NB4 (cell line): ENCODE measurements at regions not wholly inside any gene's neighbourhood (a gene's known extent, or its start where the extent isn't known, plus 50 kb on each side); places are given as distances from the start of the nearest gene placed in this dataset.

Experiments
- MYC ChIP-seq: IDR thresholded peaks from 2 replicates; pipeline ENCODE4 v1.6.1; 2011; ENCODE audit warnings: low read depth, low read length
- POLR2A ChIP-seq: IDR thresholded peaks from 2 replicates; pipeline ENCODE4 v1.6.1; 2011; ENCODE audit warnings: mild to moderate bottlenecking; ENCODE audit not compliant: insufficient read length; ENCODE audit errors: extremely low read depth
- TF ChIP-seq, protein P1 (sequence below): IDR thresholded peaks from one replicate; pipeline ENCODE4 v1.5.1; 2012; ENCODE audit warnings: low read depth, low read length
- TF ChIP-seq, protein P2 (sequence below): IDR thresholded peaks from 2 replicates; pipeline ENCODE4 v1.6.1; 2011; ENCODE audit warnings: low read depth, low read length

DNA sequence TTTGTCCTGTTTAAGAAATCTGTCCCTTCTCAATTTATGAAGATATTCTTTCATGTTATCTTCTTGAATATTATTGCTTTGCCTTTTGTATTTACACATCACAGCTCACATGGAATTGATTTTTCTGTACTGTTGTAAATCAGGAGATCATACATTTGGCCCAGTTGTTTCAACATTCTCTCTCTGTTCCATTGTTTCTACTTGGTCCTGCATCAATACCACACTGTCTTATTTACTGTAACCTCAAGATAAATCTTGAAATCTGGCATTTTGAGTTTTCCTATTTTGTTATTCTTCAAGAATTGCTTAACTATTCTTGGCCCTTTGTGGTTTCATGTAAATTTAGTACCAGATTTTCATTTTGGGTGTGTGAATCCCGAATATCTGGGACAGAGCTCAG is 121.7 kb upstream of the CCN2 start:
- TF ChIP-seq, protein P1, sequence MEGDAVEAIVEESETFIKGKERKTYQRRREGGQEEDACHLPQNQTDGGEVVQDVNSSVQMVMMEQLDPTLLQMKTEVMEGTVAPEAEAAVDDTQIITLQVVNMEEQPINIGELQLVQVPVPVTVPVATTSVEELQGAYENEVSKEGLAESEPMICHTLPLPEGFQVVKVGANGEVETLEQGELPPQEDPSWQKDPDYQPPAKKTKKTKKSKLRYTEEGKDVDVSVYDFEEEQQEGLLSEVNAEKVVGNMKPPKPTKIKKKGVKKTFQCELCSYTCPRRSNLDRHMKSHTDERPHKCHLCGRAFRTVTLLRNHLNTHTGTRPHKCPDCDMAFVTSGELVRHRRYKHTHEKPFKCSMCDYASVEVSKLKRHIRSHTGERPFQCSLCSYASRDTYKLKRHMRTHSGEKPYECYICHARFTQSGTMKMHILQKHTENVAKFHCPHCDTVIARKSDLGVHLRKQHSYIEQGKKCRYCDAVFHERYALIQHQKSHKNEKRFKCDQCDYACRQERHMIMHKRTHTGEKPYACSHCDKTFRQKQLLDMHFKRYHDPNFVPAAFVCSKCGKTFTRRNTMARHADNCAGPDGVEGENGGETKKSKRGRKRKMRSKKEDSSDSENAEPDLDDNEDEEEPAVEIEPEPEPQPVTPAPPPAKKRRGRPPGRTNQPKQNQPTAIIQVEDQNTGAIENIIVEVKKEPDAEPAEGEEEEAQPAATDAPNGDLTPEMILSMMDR = no peak
- no peak for TF ChIP-seq POLR2A
- TF ChIP-seq, protein P2, sequence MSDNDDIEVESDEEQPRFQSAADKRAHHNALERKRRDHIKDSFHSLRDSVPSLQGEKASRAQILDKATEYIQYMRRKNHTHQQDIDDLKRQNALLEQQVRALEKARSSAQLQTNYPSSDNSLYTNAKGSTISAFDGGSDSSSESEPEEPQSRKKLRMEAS = no peak
- no peak for TF ChIP-seq MYC
